CD14-positive monocyte (primary cell): ENCODE measurements at regions not wholly inside any gene's neighbourhood (a gene's known extent, or its start where the extent isn't known, plus 50 kb on each side); places are given as distances from the start of the nearest gene placed in this dataset.

Experiments used
- DNase-seq, 3 donors: peaks; one replicate each; pipeline ENCODE4 v3.0.0-alpha.2; 2011 to 2022
- H2AFZ ChIP-seq: 2 replicates; pipeline ENCODE4 v1.6.0; 2012; ENCODE audit warnings: mild to moderate bottlenecking, low read depth, low read length, inconsistent platforms; ENCODE audit not compliant: insufficient read depth, poor library complexity, severe bottlenecking
- H3K27ac ChIP-seq, 2 donors: 1 replicate in 1 of 2; 2 replicates in 1 of 2; pipeline ENCODE4 v1.5.1; 2012 to 2013; ENCODE audit warnings: low read length in 2 of 2, control low read depth in 1 of 2, inconsistent platforms in 1 of 2, low read depth in 1 of 2, mild to moderate bottlenecking in 1 of 2
- H3K27me3 ChIP-seq, 2 donors: one replicate each; pipeline versions ENCODE4 v1.6.0 to v1.6.1; 2011 to 2013; ENCODE audit warnings: low read length in 2 of 2; ENCODE audit not compliant: control insufficient read depth in 2 of 2, insufficient read depth in 2 of 2
- H3K36me3 ChIP-seq, 2 donors: replicated peaks in 1 of 2; 1 replicate in 1 of 2; 2 replicates in 1 of 2; pipeline versions ENCODE4 v1.5.1 to v1.6.1; 2012 to 2013; ENCODE audit warnings: low read length in 2 of 2, control low read depth in 1 of 2, inconsistent platforms in 1 of 2, mild to moderate bottlenecking in 1 of 2; ENCODE audit not compliant: insufficient read depth in 2 of 2, control insufficient read depth in 1 of 2
- H3K4me1 ChIP-seq, 2 donors: 1 replicate in 1 of 2; 2 replicates in 1 of 2; pipeline versions ENCODE4 v1.5.1 to v1.6.1; 2012 to 2013; ENCODE audit warnings: low read length in 2 of 2, control low read depth in 1 of 2, inconsistent platforms in 1 of 2, mild to moderate bottlenecking in 1 of 2, moderate library complexity in 1 of 2; ENCODE audit not compliant: insufficient read depth in 2 of 2, control insufficient read depth in 1 of 2
- H3K4me2 ChIP-seq: replicated peaks from 2 replicates; pipeline ENCODE3; 2012; ENCODE audit warnings: low read length, moderate library complexity, mild to moderate bottlenecking; ENCODE audit not compliant: poor library complexity, severe bottlenecking; ENCODE audit errors: extremely low read depth
- H3K4me3 ChIP-seq, 3 experiments: fragments of 200-600 bp in 1 of 3; sonication (generic) in 1 of 3; replicated peaks in 1 of 3; 1 replicate in 2 of 3; 2 replicates in 1 of 3; pipeline ENCODE4 v1.5.1; 2011 to 2013; ENCODE audit warnings: low read length in 3 of 3, mild to moderate bottlenecking in 3 of 3, control low read depth in 2 of 3, low read depth in 2 of 3, inconsistent platforms in 1 of 3, moderate library complexity in 1 of 3
- H3K79me2 ChIP-seq: 2 replicates; pipeline ENCODE4 v1.6.0; 2012; ENCODE audit warnings: mild to moderate bottlenecking, control low read depth, inconsistent platforms, low read length, moderate library complexity; ENCODE audit not compliant: insufficient read depth
- H3K9ac ChIP-seq: 2 replicates; pipeline ENCODE4 v1.6.0; 2017; ENCODE audit warnings: low read length, mild to moderate bottlenecking; ENCODE audit not compliant: insufficient read depth, poor library complexity, severe bottlenecking
- H3K9me3 ChIP-seq, 2 donors: replicated peaks in 1 of 2; 1 replicate in 1 of 2; 2 replicates in 1 of 2; pipeline versions ENCODE4 v1.5.1 to v1.6.1; 2012 to 2013; ENCODE audit warnings: low read length in 2 of 2, control low read depth in 1 of 2; ENCODE audit not compliant: control insufficient read depth in 1 of 2, insufficient read depth in 1 of 2
- H4K20me1 ChIP-seq: 2 replicates; pipeline ENCODE4 v1.6.0; 2012; ENCODE audit warnings: mild to moderate bottlenecking, low read length, control low read depth, moderate library complexity; ENCODE audit not compliant: insufficient read depth
- H3K27ac Mint-ChIP-seq, 7 donors: one replicate each; pipeline ENCODE4 v1.8.0; 2020; ENCODE audit warnings: mild to moderate bottlenecking in 7 of 7, mixed read lengths in 7 of 7, moderate library complexity in 6 of 7, inconsistent platforms in 2 of 7
- H3K27me3 Mint-ChIP-seq, 3 donors: one replicate each; pipeline ENCODE4 v1.8.0; 2021 to 2022; ENCODE audit warnings: low read depth in 3 of 3, mild to moderate bottlenecking in 3 of 3, mixed read lengths in 3 of 3, moderate library complexity in 3 of 3, inconsistent platforms in 1 of 3
- H3K36me3 Mint-ChIP-seq, 2 donors: one replicate each; pipeline ENCODE4 v1.8.0; 2020; ENCODE audit warnings: mixed read lengths in 2 of 2, inconsistent platforms in 1 of 2, mild to moderate bottlenecking in 1 of 2
- H3K4me1 Mint-ChIP-seq: one replicate; pipeline ENCODE4 v1.8.0; 2020; ENCODE audit warnings: mild to moderate bottlenecking, mixed read lengths
- H3K4me3 Mint-ChIP-seq, 2 donors: one replicate each; pipeline ENCODE4 v1.8.0; 2020; ENCODE audit warnings: mild to moderate bottlenecking in 2 of 2, mixed read lengths in 2 of 2, moderate library complexity in 1 of 2
- H3K9me3 Mint-ChIP-seq, 7 donors: one replicate each; pipeline ENCODE4 v1.8.0; 2020 to 2022; ENCODE audit warnings: mixed read lengths in 7 of 7, mild to moderate bottlenecking in 6 of 7, moderate library complexity in 6 of 7, inconsistent platforms in 2 of 7
- WGBS: methylation state at CpG from one replicate; pipeline ENCODE4 v1.1.5; 2013; ENCODE audit warnings: missing lambda C conversion rate; ENCODE audit not compliant: insufficient coverage; 5-methylcytosine and 5-hydroxymethylcytosine counted together
- intact Hi-C, 2 donors: fragments of 100-400 bp; cut with micrococcal nuclease; formaldehyde crosslinking; loops; one replicate each; pipeline versions ENCODE4 v1.15.0 to v1.15.1; 2023
- TF ChIP-seq, protein P1 (sequence below): fragments of 200-600 bp; IDR thresholded peaks from one replicate; pipeline ENCODE4 v1.8.0; 2022; ENCODE audit warnings: antibody characterized with exemption, mild to moderate bottlenecking

GRCh38 chr3:165283328-165283727 lies 87.1 kb upstream of the SLITRK3 start:
- peaks cover 0 to 4% (median 0%) of the 10 kb centered on the region in 7 donors for H3K9me3 Mint-ChIP-seq
- 92% methylated on average over 3 of the region's 5 CpGs for WGBS

DNA sequence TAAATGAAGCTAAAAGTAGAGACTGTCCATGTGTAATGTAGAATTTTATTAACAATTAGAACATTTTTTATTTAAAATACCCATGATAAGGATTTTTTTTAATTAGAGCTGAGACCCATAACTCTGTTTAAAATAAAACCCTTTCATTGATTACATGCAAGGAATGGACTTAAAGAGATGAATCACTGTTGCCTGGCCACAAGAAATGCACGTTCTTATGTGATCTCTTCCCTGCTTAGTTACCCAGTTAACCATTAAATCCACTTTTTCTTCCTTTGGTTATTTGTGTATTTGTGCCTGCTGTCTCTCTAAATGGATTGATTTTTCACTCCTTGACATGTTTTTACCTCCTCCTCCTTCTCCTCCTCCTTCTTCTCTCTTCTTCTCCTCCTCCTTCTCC lies 83.3 kb upstream of the SLITRK3 start:
- no CpG with 5 or more reads among the region's 1 CpG for WGBS
- no peaks in the 10 kb centered on the region for H3K4me1 ChIP-seq
- no peak overlapping the region for H3K27ac Mint-ChIP-seq

More at GRCh38 chr3:165283328-165283727, 87.1 kb upstream of the SLITRK3 start:
- no peak overlapping the region for H2AFZ ChIP-seq
- H3K4me3 ChIP-seq, result no peak overlapping the region
- no peaks in the 10 kb centered on the region for H3K27me3 ChIP-seq
- Mint-ChIP-seq H3K27ac (no peak overlapping the region), H3K36me3 (no peaks in the 10 kb centered on the region), H3K27me3 (no peaks in the 10 kb centered on the region), H3K4me3 (no peak overlapping the region), H3K4me1 (no peaks in the 10 kb centered on the region)
- DNase-seq, result no peak
- H3K9ac ChIP-seq, result no peak overlapping the region
- TF ChIP-seq, protein P1, sequence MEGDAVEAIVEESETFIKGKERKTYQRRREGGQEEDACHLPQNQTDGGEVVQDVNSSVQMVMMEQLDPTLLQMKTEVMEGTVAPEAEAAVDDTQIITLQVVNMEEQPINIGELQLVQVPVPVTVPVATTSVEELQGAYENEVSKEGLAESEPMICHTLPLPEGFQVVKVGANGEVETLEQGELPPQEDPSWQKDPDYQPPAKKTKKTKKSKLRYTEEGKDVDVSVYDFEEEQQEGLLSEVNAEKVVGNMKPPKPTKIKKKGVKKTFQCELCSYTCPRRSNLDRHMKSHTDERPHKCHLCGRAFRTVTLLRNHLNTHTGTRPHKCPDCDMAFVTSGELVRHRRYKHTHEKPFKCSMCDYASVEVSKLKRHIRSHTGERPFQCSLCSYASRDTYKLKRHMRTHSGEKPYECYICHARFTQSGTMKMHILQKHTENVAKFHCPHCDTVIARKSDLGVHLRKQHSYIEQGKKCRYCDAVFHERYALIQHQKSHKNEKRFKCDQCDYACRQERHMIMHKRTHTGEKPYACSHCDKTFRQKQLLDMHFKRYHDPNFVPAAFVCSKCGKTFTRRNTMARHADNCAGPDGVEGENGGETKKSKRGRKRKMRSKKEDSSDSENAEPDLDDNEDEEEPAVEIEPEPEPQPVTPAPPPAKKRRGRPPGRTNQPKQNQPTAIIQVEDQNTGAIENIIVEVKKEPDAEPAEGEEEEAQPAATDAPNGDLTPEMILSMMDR, result no peak
- no peaks in the 10 kb centered on the region for H3K36me3 ChIP-seq
- H3K4me2 ChIP-seq, result no peak overlapping the region
- no peak overlapping the region for H3K27ac ChIP-seq
- no peaks in the 10 kb centered on the region for H3K4me1 ChIP-seq
- H3K79me2 ChIP-seq, result no peaks in the 10 kb centered on the region
- H4K20me1 ChIP-seq, result no peaks in the 10 kb centered on the region
- intact Hi-C loops, result no loop called here
- H3K9me3 ChIP-seq, result no peaks in the 10 kb centered on the region

More for the DNA sequence above, 83.3 kb upstream of the SLITRK3 start:
- no peaks in the 10 kb centered on the region for H3K9me3 ChIP-seq
- no peaks in the 10 kb centered on the region for H3K4me1 Mint-ChIP-seq
- H3K4me3 ChIP-seq, result no peak overlapping the region
- H3K36me3 Mint-ChIP-seq, result no peaks in the 10 kb centered on the region
- no peaks in the 10 kb centered on the region for H3K79me2 ChIP-seq
- no peak overlapping the region for H3K4me2 ChIP-seq
- peaks cover 0 to 6% (median 4%) of the 10 kb centered on the region in 7 donors for H3K9me3 Mint-ChIP-seq
- no peaks in the 10 kb centered on the region for H4K20me1 ChIP-seq
- H2AFZ ChIP-seq, result no peak overlapping the region
- H3K27ac ChIP-seq, result no peak overlapping the region
- intact Hi-C loops, result no loop called here
- no peaks in the 10 kb centered on the region for H3K27me3 Mint-ChIP-seq
- DNase-seq, result no peak
- no peaks in the 10 kb centered on the region for H3K27me3 ChIP-seq
- no peak overlapping the region for H3K4me3 Mint-ChIP-seq
- no peaks in the 10 kb centered on the region for H3K36me3 ChIP-seq
- no peak overlapping the region for H3K9ac ChIP-seq
- TF ChIP-seq, protein P1, result no peak
